Tibial nerve (tissue), 4 donors: ENCODE measurements at regions not wholly inside any gene's neighbourhood (a gene's known extent, or its start where the extent isn't known, plus 50 kb on each side); places are given as distances from the start of the nearest gene placed in this dataset.
"Not testable (repeated sequence)": the region's sequence is repeated elsewhere in the genome, so short reads cannot be mapped to it uniquely, and the experiment has no call there.

Experiments used
- DNase-seq, 2 donors: peaks; one replicate each; pipeline ENCODE4 v3.0.0-alpha.2; 2019; ENCODE audit warnings: low spot score in 2 of 2
- H3K27ac ChIP-seq, 4 donors: fragments of 200-600 bp; sonication (generic) in 3 of 4; one replicate each; pipeline ENCODE4 v1.5.1; 2017 to 2019; ENCODE audit warnings: mild to moderate bottlenecking in 1 of 4
- H3K27me3 ChIP-seq, 2 donors: fragments of 200-600 bp; sonication (generic) in 1 of 2; one replicate each; pipeline versions ENCODE4 v1.5.1 to v1.6.0; 2017 to 2019
- H3K36me3 ChIP-seq, 3 donors: fragments of 200-600 bp; sonication (generic); one replicate each; pipeline ENCODE4 v1.5.1; 2018 to 2019
- H3K4me1 ChIP-seq, 4 donors: fragments of 200-600 bp; sonication (generic) in 3 of 4; one replicate each; pipeline ENCODE4 v1.5.1; 2017 to 2019
- H3K4me3 ChIP-seq, 4 donors: fragments of 200-600 bp; sonication (generic) in 3 of 4; one replicate each; pipeline ENCODE4 v1.5.1; 2017 to 2019; ENCODE audit warnings: mild to moderate bottlenecking in 1 of 4, moderate library complexity in 1 of 4
- H3K9me3 ChIP-seq, 4 donors: fragments of 200-600 bp; sonication (generic) in 3 of 4; one replicate each; pipeline ENCODE4 v1.5.1; 2017 to 2019
- EP300 ChIP-seq, 2 donors: sonication (generic); formaldehyde crosslinking; IDR thresholded peaks; one replicate each; pipeline ENCODE4 v1.6.1; 2017; ENCODE audit warnings: antibody characterized with exemption in 2 of 2, mild to moderate bottlenecking in 1 of 2
- POLR2A ChIP-seq, 2 donors: fragments of 450-650 bp; IDR thresholded peaks; one replicate each; pipeline ENCODE4 v1.6.1; 2017; ENCODE audit warnings: antibody characterized with exemption in 2 of 2, mild to moderate bottlenecking in 2 of 2, moderate library complexity in 2 of 2
- WGBS, 2 donors: methylation state at CpG; one replicate each; pipeline ENCODE4 v1.1.5; 2018; 5-methylcytosine and 5-hydroxymethylcytosine counted together
- TF ChIP-seq, protein P1 (sequence below), 5 experiments: fragments of 200-600 bp in 3 of 5; fragments of 450-650 bp in 2 of 5; sonication (generic) in 3 of 5; IDR thresholded peaks; one replicate each; pipeline ENCODE4 v1.5.1; 2016 to 2019; ENCODE audit warnings: antibody characterized with exemption in 5 of 5, mild to moderate bottlenecking in 3 of 5, moderate library complexity in 2 of 5

DNA sequence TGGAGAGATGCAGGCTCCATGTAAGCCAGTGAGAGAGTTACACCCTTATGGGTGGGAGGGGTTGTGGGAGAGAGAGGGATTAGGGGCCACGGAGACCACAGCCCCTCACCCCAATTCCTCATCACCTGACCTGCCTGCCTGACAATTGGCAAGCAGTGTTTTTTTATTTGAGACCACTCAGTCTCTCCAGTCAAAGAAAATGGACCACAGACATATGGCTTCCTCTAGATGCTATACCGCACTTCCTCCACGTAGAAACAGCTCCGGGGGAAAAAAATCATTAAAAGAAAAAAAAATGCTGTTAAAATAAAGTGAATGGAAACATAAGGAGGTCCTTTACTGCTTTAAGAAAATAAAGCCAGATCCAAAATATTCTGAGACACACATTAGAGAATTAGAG lies 152.7 kb downstream of the MYLK4 start:
- TF ChIP-seq, protein P1, sequence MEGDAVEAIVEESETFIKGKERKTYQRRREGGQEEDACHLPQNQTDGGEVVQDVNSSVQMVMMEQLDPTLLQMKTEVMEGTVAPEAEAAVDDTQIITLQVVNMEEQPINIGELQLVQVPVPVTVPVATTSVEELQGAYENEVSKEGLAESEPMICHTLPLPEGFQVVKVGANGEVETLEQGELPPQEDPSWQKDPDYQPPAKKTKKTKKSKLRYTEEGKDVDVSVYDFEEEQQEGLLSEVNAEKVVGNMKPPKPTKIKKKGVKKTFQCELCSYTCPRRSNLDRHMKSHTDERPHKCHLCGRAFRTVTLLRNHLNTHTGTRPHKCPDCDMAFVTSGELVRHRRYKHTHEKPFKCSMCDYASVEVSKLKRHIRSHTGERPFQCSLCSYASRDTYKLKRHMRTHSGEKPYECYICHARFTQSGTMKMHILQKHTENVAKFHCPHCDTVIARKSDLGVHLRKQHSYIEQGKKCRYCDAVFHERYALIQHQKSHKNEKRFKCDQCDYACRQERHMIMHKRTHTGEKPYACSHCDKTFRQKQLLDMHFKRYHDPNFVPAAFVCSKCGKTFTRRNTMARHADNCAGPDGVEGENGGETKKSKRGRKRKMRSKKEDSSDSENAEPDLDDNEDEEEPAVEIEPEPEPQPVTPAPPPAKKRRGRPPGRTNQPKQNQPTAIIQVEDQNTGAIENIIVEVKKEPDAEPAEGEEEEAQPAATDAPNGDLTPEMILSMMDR (IDR thresholded peaks at IDR 0.05): no peak
- TF ChIP-seq POLR2A (IDR thresholded peaks at IDR 0.05): no peak
- TF ChIP-seq EP300 (IDR thresholded peaks at IDR 0.05): no peak
- no peak for DNase-seq
- Histone ChIP-seq H3K27ac (no peak overlapping the region), H3K36me3 (no peaks in the 10 kb centered on the region), H3K4me3 (no peak overlapping the region), H3K4me1 (no peaks in the 10 kb centered on the region), H3K27me3 (no peaks in the 10 kb centered on the region), H3K9me3 (no peaks in the 10 kb centered on the region)
- 55 to 73% methylated on average over 4 of the region's 4 CpGs for WGBS, 2 donors

DNA sequence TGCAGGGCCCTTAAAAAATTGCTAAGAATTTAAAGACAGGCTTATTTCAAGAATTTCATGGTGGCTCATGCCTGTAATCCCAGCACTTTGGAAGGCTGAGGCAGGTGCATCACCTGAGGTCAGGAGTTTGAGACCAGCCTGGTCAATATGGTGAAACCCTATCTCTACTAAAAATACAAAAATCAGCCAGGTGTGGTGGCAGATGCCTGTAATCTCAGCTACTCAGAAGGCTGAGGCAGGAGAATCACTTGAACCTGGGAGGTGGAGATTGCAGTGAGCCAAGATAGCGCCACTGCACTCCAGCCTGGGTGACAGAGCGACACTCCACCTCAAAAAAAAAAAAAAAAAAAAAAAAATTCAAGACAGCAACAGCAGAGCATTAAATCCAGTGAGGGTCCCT lies 153.3 kb downstream of the MYLK4 start:
- WGBS, 2 donors: 88 to 97% methylated on average over 2 of the region's 2 CpGs
- not testable (repeated sequence) for H3K4me1 ChIP-seq, H3K36me3 ChIP-seq, H3K27ac ChIP-seq, H3K4me3 ChIP-seq, H3K27me3 ChIP-seq, DNase-seq, H3K9me3 ChIP-seq

DNA sequence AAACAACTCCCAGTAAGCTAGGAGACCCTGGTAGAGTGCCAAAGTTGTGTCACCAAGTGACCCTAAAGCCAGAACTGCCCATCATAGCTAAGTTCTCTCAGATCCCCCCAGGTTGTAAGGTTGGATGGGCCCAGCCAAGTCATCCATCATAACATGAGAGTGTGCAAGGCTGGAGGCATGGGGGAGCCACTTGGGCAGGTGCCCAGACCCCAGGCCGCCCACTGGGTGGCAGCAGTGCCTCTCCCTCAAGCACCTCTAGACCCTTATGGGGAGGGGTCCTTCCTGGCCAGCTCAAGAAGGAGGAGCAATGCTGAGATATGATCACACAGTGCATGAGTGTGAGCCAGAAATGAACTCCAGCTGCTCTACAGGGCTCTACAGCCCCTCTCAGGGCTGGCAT lies 154.5 kb downstream of the MYLK4 start:
- DNase-seq: no peak
- H3K4me3 ChIP-seq: no peak overlapping the region
- H3K27me3 ChIP-seq: no peaks in the 10 kb centered on the region
- H3K9me3 ChIP-seq: no peaks in the 10 kb centered on the region
- no peaks in the 10 kb centered on the region for H3K4me1 ChIP-seq
- TF ChIP-seq EP300 (IDR thresholded peaks at IDR 0.05) (no peak), POLR2A (IDR thresholded peaks at IDR 0.05) (no peak)
- TF ChIP-seq, protein P1 (IDR thresholded peaks at IDR 0.05): no peak
- no peaks in the 10 kb centered on the region for H3K36me3 ChIP-seq
- no peak overlapping the region for H3K27ac ChIP-seq
- WGBS, 2 donors: 57% methylated on average over 1 of the region's 1 CpG; no CpG with 5 or more reads in 1 of the 2 donors

DNA sequence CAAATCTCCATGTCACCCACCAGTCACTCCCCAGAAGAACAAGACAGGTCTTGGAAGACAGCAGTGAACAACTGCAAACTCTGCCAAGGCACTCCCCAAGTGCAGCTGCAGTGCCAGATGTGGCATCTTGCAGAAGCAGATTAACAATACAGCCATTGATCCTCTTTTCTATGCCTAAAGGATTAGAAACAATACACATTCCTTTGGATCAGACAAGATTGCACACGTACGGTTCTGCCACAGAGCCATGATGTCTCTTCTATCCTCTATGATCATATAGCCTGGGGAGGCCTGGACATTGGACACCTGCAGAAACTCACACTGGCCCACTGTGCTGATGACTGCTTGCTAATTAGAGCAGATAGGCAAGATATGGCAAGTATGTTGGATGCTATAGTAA lies 155.9 kb downstream of the MYLK4 start:
- 55 to 67% methylated on average over 2 of the region's 2 CpGs for WGBS, 2 donors
- Histone ChIP-seq H3K27me3 (no peaks in the 10 kb centered on the region), H3K27ac (no peak overlapping the region), H3K36me3 (no peaks in the 10 kb centered on the region), H3K4me3 (no peak overlapping the region), H3K9me3 (no peaks in the 10 kb centered on the region), H3K4me1 (no peaks in the 10 kb centered on the region)
- DNase-seq: no peak
- no peak for TF ChIP-seq POLR2A (IDR thresholded peaks at IDR 0.05)
- TF ChIP-seq EP300 (IDR thresholded peaks at IDR 0.05): no peak
- TF ChIP-seq, protein P1 (IDR thresholded peaks at IDR 0.05): no peak

DNA sequence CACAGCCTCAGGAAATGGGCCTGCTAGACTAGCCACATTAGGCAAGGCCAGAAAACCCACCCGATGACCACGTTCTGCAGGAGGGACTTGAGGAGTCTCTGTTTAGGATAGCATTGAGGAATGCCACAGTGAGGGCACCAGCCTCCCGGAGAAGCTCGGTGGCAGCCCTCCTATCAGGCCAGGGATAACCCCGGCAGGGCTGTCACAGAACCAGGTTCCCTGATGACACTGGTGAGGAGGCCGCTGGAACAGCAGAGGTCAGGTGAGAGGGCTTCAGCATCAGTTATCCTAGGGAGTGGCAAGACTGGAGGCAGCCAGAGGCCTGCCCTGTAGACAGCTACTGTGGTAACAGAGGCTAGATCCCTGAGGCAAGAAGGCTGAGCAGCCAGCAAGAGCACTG lies 157.6 kb downstream of the MYLK4 start:
- no peak for DNase-seq
- Histone ChIP-seq H3K27ac (no peak overlapping the region), H3K36me3 (no peaks in the 10 kb centered on the region), H3K9me3 (peaks cover 0 to 5% (median 0%) of the 10 kb centered on the region in 4 donors), H3K27me3 (no peaks in the 10 kb centered on the region), H3K4me3 (no peak overlapping the region), H3K4me1 (no peaks in the 10 kb centered on the region)
- TF ChIP-seq EP300 (IDR thresholded peaks at IDR 0.05) (no peak), POLR2A (IDR thresholded peaks at IDR 0.05) (no peak)
- TF ChIP-seq, protein P1 (IDR thresholded peaks at IDR 0.05): no peak
- 96 to 97% methylated on average over 6 of the region's 6 CpGs for WGBS, 2 donors

DNA sequence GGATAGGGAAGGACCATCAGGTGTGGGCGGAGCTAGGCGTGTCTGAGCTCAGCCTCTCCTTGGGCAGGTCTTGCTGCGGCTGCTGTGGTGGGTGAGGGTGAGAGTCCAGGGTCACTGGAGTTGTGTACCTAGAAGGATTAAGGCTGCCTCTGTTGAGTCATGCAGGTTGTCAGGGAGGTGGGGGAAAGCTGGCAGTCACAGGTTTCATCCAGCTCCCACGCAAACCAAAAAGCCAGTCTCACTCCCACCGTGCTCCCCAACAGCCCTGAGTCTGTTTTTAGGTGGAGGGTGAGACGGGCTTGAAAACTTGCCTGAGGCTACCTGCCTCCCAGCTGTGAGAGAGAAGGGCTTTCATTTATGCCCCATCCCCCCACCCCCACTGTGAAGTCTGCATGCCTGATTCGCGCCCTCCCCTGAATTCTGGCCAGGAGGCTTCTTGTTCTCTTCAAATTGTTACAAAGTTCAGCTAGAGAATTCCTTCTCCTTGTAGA lies 161.5 kb downstream of the MYLK4 start:
- H3K27me3 ChIP-seq: no peaks in the 10 kb centered on the region
- no peak overlapping the region for H3K27ac ChIP-seq
- no peak for DNase-seq
- no peak for TF ChIP-seq POLR2A (IDR thresholded peaks at IDR 0.05)
- TF ChIP-seq EP300 (IDR thresholded peaks at IDR 0.05): no peak
- TF ChIP-seq, protein P1 (IDR thresholded peaks at IDR 0.05): no peak
- H3K4me1 ChIP-seq: no peaks in the 10 kb centered on the region
- peaks cover 0 to 23% (median 3%) of the 10 kb centered on the region in 4 donors for H3K9me3 ChIP-seq
- no peak overlapping the region for H3K4me3 ChIP-seq
- H3K36me3 ChIP-seq: no peaks in the 10 kb centered on the region
- WGBS, 2 donors: 83 to 88% methylated on average over 7 to 8 of the region's 8 CpGs
